Endothelial cell of umbilical vein (primary cell): ENCODE measurements at regions not wholly inside any gene's neighbourhood (a gene's known extent, or its start where the extent isn't known, plus 50 kb on each side); places are given as distances from the start of the nearest gene placed in this dataset.

Source experiments
- BruUV-seq: library from RNA; stranded (reverse); fragments of 400-500 nt; replicated peaks from 2 replicates; lab custom pipeline; 2021; lab: Mats Ljungman, UMichigan
- CTCF ChIA-PET: fragments of 300-600, 350-600 bp; sonication (Branson Sonifier 250); formaldehyde crosslinking; loops from one replicate; lab custom pipeline; 2021; ENCODE audit warnings: antibody characterized with exemption, inconsistent platforms; lab: Charles Lee
- POLR2A ChIA-PET: fragments of 300-600, 350-600 bp; sonication (Branson Sonifier 250); formaldehyde crosslinking; loops from one replicate; lab custom pipeline; 2021; ENCODE audit warnings: antibody characterized with exemption, inconsistent platforms; lab: Charles Lee
- DNase-seq: peaks from one replicate; pipeline ENCODE4 v3.0.0-alpha.2; 2011; ENCODE audit warnings: low read depth, low spot score
- FAIRE-seq: peaks from 2 replicates; lab custom pipeline; 2011; peaks lifted over from hg19 to GRCh38; lab: Jason Lieb, UNC
- H2AFZ ChIP-seq: 2 replicates; pipeline ENCODE4 v1.6.0; 2012; ENCODE audit warnings: low read depth, low read length, control low read depth, inconsistent platforms
- H3K27ac ChIP-seq: 2 replicates; pipeline ENCODE4 v1.5.1; 2011; ENCODE audit warnings: low read depth, mild to moderate bottlenecking, control low read depth, low read length, moderate library complexity; ENCODE audit not compliant: insufficient read depth
- H3K27me3 ChIP-seq, 2 experiments: 2 replicates each; pipeline versions ENCODE4 v1.6.0 to v1.6.1; 2011; ENCODE audit warnings: low read length in 2 of 2, mixed read lengths in 1 of 2; ENCODE audit not compliant: control insufficient read depth in 2 of 2, insufficient read depth in 2 of 2
- H3K36me3 ChIP-seq, 2 experiments: 2 replicates in 1 of 2; 3 replicates in 1 of 2; pipeline ENCODE4 v1.5.1; 2011; ENCODE audit warnings: low read length in 2 of 2, mild to moderate bottlenecking in 1 of 2, moderate library complexity in 1 of 2; ENCODE audit not compliant: control insufficient read depth in 2 of 2, insufficient read depth in 2 of 2; ENCODE audit errors: extremely low read depth in 1 of 2
- H3K4me1 ChIP-seq: 3 replicates; pipeline ENCODE4 v1.5.1; 2011; ENCODE audit warnings: mild to moderate bottlenecking, low read length; ENCODE audit not compliant: control insufficient read depth, insufficient read depth; ENCODE audit errors: extremely low read depth
- H3K4me2 ChIP-seq: 2 replicates; pipeline ENCODE4 v1.6.1; 2011; ENCODE audit warnings: low read length, control low read depth, mixed read lengths; ENCODE audit not compliant: insufficient read depth
- H3K4me3 ChIP-seq, 3 experiments: fragments of 200-600 bp in 1 of 3; sonication (generic), shearing (Covaris generic) in 1 of 3; replicated peaks in 1 of 3; 2 replicates each; pipeline ENCODE4 v1.5.1; 2011 to 2016; ENCODE audit warnings: control low read depth in 3 of 3, low read length in 3 of 3, mild to moderate bottlenecking in 2 of 3, inconsistent platforms in 1 of 3, low read depth in 1 of 3, moderate library complexity in 1 of 3; ENCODE audit not compliant: insufficient read depth in 1 of 3
- H3K79me2 ChIP-seq: 2 replicates; pipeline ENCODE4 v1.6.0; 2012; ENCODE audit warnings: low read length, inconsistent platforms; ENCODE audit not compliant: control insufficient read depth, insufficient read depth
- H3K9ac ChIP-seq: replicated peaks from 2 replicates; pipeline ENCODE3; 2011; ENCODE audit warnings: low read length, control low read depth; ENCODE audit not compliant: insufficient read depth; ENCODE audit errors: extremely low read depth
- H3K9me1 ChIP-seq: replicated peaks from 3 replicates; pipeline ENCODE4 v1.6.0; 2011; ENCODE audit warnings: mild to moderate bottlenecking, low read length; ENCODE audit not compliant: control insufficient read depth, insufficient read depth; ENCODE audit errors: extremely low read depth
- H3K9me3 ChIP-seq: replicated peaks from 2 replicates; pipeline ENCODE4 v1.5.1; 2012; ENCODE audit warnings: low read length, inconsistent platforms; ENCODE audit not compliant: control insufficient read depth, insufficient read depth
- H4K20me1 ChIP-seq: replicated peaks from 2 replicates; pipeline ENCODE3; 2011; ENCODE audit warnings: mild to moderate bottlenecking, low read length; ENCODE audit not compliant: control insufficient read depth, insufficient read depth; ENCODE audit errors: extremely low read depth
- EZH2 ChIP-seq: IDR thresholded peaks from 2 replicates; pipeline ENCODE4 v1.6.1; 2012; ENCODE audit warnings: borderline replicate concordance, low read depth, mild to moderate bottlenecking, moderate library complexity, low read length, inconsistent platforms; ENCODE audit not compliant: severe bottlenecking
- FOS ChIP-seq: IDR thresholded peaks from 2 replicates; pipeline ENCODE4 v1.6.1; 2011; ENCODE audit warnings: mild to moderate bottlenecking, low read length, moderate library complexity, borderline replicate concordance; ENCODE audit not compliant: insufficient read depth
- GATA2 ChIP-seq: IDR thresholded peaks from 2 replicates; pipeline ENCODE4 v1.7.0; 2011; ENCODE audit warnings: low read depth, mild to moderate bottlenecking, moderate library complexity, mixed read lengths, low read length; ENCODE audit not compliant: insufficient read length, insufficient read depth
- JUN ChIP-seq: IDR thresholded peaks from 2 replicates; pipeline ENCODE4 v1.6.1; 2011; ENCODE audit warnings: borderline replicate concordance, low read depth; ENCODE audit not compliant: insufficient read length, insufficient read depth
- MYC ChIP-seq: IDR thresholded peaks from one replicate; pipeline ENCODE4 v1.6.1; 2011; ENCODE audit warnings: mild to moderate bottlenecking, low read depth, low read length
- POLR2A ChIP-seq: IDR thresholded peaks from 2 replicates; pipeline ENCODE4 v1.6.1; 2012; ENCODE audit warnings: low read depth, mild to moderate bottlenecking, control low read depth, low read length
- POLR2AphosphoS5 ChIP-seq: IDR thresholded peaks from 2 replicates; pipeline ENCODE4 v1.6.1; 2012; ENCODE audit warnings: low read depth, mild to moderate bottlenecking, control low read depth, low read length, moderate library complexity; ENCODE audit not compliant: insufficient read depth
- dilution Hi-C: fragments of 300-500 bp; cut with MboI; formaldehyde crosslinking; loops from one replicate; pipeline ENCODE4 v1.15.0; 2019; ENCODE audit warnings: low sequenced_read_pairs; ENCODE audit not compliant: extremely low pct_ligation_motif_present
- intact Hi-C: fragments of 100-400 bp; cut with micrococcal nuclease; formaldehyde crosslinking; loops from one replicate; pipeline ENCODE4 v1.10.0; 2022
- TF ChIP-seq, protein P1 (sequence below): IDR thresholded peaks from 2 replicates; pipeline ENCODE4 v1.6.1; 2011; ENCODE audit not compliant: insufficient read depth, insufficient read length
- TF ChIP-seq, protein P2 (sequence below), 2 donors: IDR thresholded peaks; 1 replicate in 1 of 2; 2 replicates in 1 of 2; pipeline ENCODE4 v1.5.1; 2011; ENCODE audit warnings: low read length in 2 of 2, mild to moderate bottlenecking in 2 of 2, moderate library complexity in 2 of 2, control low read depth in 1 of 2, inconsistent platforms in 1 of 2, low read depth in 1 of 2; ENCODE audit not compliant: insufficient read depth in 1 of 2; ENCODE audit errors: extremely low read depth in 1 of 2

DNA sequence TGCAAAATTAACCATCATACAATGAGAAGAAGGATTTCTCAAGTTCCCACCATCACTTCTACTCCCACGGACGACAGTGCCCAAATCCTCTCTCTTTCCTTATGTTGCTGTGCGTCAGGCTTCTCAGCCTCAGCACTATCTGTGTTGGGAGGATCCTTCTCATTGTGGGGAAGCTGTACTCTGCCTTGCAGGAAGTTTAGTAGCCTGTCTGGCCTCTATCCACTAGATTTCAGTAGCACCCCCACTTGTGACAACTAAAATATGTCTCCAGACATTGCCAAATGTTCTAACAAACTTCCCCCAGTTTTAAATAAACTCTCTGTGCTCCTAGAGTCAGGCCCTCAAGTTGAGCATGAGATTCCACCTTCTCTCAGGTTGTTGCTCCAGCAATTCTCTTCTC lies 545.9 kb upstream of the ZFP42 start:
- POLR2A ChIA-PET, result no interaction called here
- Histone ChIP-seq H3K27ac (no peak overlapping the region), H3K4me3 (no peak overlapping the region), H3K27me3 (no peaks in the 10 kb centered on the region), H3K36me3 (no peaks in the 10 kb centered on the region), H3K79me2 (no peaks in the 10 kb centered on the region), H3K9ac (no peak overlapping the region), H2AFZ (no peak overlapping the region), H3K9me1 (no peaks in the 10 kb centered on the region), H3K4me1 (no peaks in the 10 kb centered on the region), H4K20me1 (no peaks in the 10 kb centered on the region), H3K4me2 (no peak overlapping the region), H3K9me3 (no peaks in the 10 kb centered on the region)
- TF ChIP-seq JUN (no peak), GATA2 (no peak), MYC (no peak), POLR2A (no peak), FOS (no peak), POLR2AphosphoS5 (no peak), EZH2 (no peak)
- TF ChIP-seq, protein P1, sequence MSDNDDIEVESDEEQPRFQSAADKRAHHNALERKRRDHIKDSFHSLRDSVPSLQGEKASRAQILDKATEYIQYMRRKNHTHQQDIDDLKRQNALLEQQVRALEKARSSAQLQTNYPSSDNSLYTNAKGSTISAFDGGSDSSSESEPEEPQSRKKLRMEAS, result no peak
- intact Hi-C loops (no loop called here), dilution Hi-C loops (no loop called here)
- no peak for DNase-seq
- BruUV-seq, result no TSS peak
- CTCF ChIA-PET, result no interaction called here
- FAIRE-seq, result no peak

DNA sequence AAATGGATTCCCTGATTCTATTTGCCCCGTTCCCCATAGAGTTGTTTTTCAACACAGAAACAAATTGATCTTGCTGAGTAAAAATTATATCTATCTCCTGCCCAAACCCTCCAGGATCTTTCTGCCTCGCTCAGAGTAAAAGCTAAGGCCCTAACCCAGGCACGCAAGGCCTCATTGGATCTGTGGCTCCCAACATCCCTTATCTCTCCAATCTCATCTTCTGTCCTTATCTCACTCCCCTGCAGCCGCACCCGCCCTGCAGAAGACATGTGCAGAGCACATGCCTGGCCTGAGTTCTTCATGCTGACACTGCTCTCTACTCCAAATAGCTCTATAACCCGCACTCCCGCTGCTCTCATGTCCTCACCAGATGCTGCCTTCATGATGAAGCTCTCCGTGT lies 543.8 kb upstream of the ZFP42 start:
- Histone ChIP-seq H4K20me1 (no peaks in the 10 kb centered on the region), H3K79me2 (no peaks in the 10 kb centered on the region), H3K4me3 (no peak overlapping the region), H3K27ac (no peak overlapping the region), H3K9me1 (no peaks in the 10 kb centered on the region), H3K4me1 (no peaks in the 10 kb centered on the region), H3K9ac (no peak overlapping the region), H3K36me3 (no peaks in the 10 kb centered on the region), H3K4me2 (no peak overlapping the region), H3K27me3 (no peaks in the 10 kb centered on the region), H3K9me3 (no peaks in the 10 kb centered on the region), H2AFZ (no peak overlapping the region)
- TF ChIP-seq POLR2A (no peak), POLR2AphosphoS5 (no peak), GATA2 (no peak), MYC (no peak), FOS (no peak), EZH2 (no peak), JUN (no peak)
- TF ChIP-seq, protein P2, sequence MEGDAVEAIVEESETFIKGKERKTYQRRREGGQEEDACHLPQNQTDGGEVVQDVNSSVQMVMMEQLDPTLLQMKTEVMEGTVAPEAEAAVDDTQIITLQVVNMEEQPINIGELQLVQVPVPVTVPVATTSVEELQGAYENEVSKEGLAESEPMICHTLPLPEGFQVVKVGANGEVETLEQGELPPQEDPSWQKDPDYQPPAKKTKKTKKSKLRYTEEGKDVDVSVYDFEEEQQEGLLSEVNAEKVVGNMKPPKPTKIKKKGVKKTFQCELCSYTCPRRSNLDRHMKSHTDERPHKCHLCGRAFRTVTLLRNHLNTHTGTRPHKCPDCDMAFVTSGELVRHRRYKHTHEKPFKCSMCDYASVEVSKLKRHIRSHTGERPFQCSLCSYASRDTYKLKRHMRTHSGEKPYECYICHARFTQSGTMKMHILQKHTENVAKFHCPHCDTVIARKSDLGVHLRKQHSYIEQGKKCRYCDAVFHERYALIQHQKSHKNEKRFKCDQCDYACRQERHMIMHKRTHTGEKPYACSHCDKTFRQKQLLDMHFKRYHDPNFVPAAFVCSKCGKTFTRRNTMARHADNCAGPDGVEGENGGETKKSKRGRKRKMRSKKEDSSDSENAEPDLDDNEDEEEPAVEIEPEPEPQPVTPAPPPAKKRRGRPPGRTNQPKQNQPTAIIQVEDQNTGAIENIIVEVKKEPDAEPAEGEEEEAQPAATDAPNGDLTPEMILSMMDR (IDR thresholded peaks at IDR 0.05; ENCODE audit: extremely low read depth in 1 of 2, insufficient read depth in 1 of 2, low read depth in 1 of 2, low read length in 2 of 2), result no peak
- TF ChIP-seq, protein P1, result no peak
- ChIA-PET CTCF (no interaction called here), POLR2A (no interaction called here)
- dilution Hi-C loops (no loop called here), intact Hi-C loops (no loop called here)
- FAIRE-seq (no peak), DNase-seq (no peak)
- no TSS peak for BruUV-seq
